NCI-H82 treated with DMSO at 0.1 percent for 48 hours (cell line): ENCODE measurements at regions not wholly inside any gene's neighbourhood (a gene's known extent, or its start where the extent isn't known, plus 50 kb on each side); places are given as distances from the start of the nearest gene placed in this dataset.

Experiments used
- DNase-seq: peaks from one replicate; lab custom pipeline; 2025; ENCODE audit not compliant: unreplicated experiment; lab: John Stamatoyannopoulos, UW

- DNase-seq = no peak
Observed at GRCh38 chr3:177948716-177949425, 587.4 kb upstream of the KCNMB2 start.

- no peak for DNase-seq
Observed at GRCh38 chr3:177959188-177959587, 577.0 kb upstream of the KCNMB2 start.

- no peak for DNase-seq
Observed at GRCh38 chr3:177960014-177960413, 576.2 kb upstream of the KCNMB2 start.

GRCh38 chr3:177960722-177961121 is 575.5 kb upstream of the KCNMB2 start:
- no peak for DNase-seq

- no peak for DNase-seq
Observed at GRCh38 chr3:177961784-177962183, 574.5 kb upstream of the KCNMB2 start.

GRCh38 chr3:177966493-177966892 is 569.7 kb upstream of the KCNMB2 start:
- no peak for DNase-seq

- no peak for DNase-seq
Observed at GRCh38 chr3:177968891-177969290, 567.3 kb upstream of the KCNMB2 start.

GRCh38 chr3:177973241-177973840 is 562.9 kb upstream of the KCNMB2 start:
- DNase-seq = no peak

GRCh38 chr3:177976241-177976640 is 560.0 kb upstream of the KCNMB2 start:
- no peak for DNase-seq

- no peak for DNase-seq
Observed at GRCh38 chr3:177976866-177977265, 559.4 kb upstream of the KCNMB2 start.

GRCh38 chr3:177977381-177978158 is 558.7 kb upstream of the KCNMB2 start:
- DNase-seq = no peak

GRCh38 chr3:177978946-177979345 is 557.3 kb upstream of the KCNMB2 start:
- DNase-seq = no peak

- no peak for DNase-seq
Observed at GRCh38 chr3:177979703-177980102, 556.5 kb upstream of the KCNMB2 start.

GRCh38 chr3:177981576-177981975 is 554.7 kb upstream of the KCNMB2 start:
- DNase-seq = no peak

GRCh38 chr3:177982034-177982433 is 554.2 kb upstream of the KCNMB2 start:
- DNase-seq = no peak

- DNase-seq = no peak
Observed at GRCh38 chr3:177983320-177983719, 552.9 kb upstream of the KCNMB2 start.

- DNase-seq = no peak
Observed at GRCh38 chr3:177992993-177993970, 543.0 kb upstream of the KCNMB2 start.

GRCh38 chr3:177994976-177995375 is 541.3 kb upstream of the KCNMB2 start:
- no peak for DNase-seq

GRCh38 chr3:177995381-177996085 is 540.7 kb upstream of the KCNMB2 start:
- no peak for DNase-seq

- DNase-seq = no peak
Observed at GRCh38 chr3:178001670-178002101, 534.5 kb upstream of the KCNMB2 start.
